CD14-positive monocyte (primary cell): ENCODE measurements at regions not wholly inside any gene's neighbourhood (a gene's known extent, or its start where the extent isn't known, plus 50 kb on each side); places are given as distances from the start of the nearest gene placed in this dataset.
"Not testable (repeated sequence)": the region's sequence is repeated elsewhere in the genome, so short reads cannot be mapped to it uniquely, and the experiment has no call there.

ENCODE experiments used
- DNase-seq, 3 donors: peaks; one replicate each; pipeline ENCODE4 v3.0.0-alpha.2; 2011 to 2022
- H2AFZ ChIP-seq: 2 replicates; pipeline ENCODE4 v1.6.0; 2012; ENCODE audit warnings: mild to moderate bottlenecking, low read depth, low read length, inconsistent platforms; ENCODE audit not compliant: insufficient read depth, poor library complexity, severe bottlenecking
- H3K27ac ChIP-seq, 2 donors: 1 replicate in 1 of 2; 2 replicates in 1 of 2; pipeline ENCODE4 v1.5.1; 2012 to 2013; ENCODE audit warnings: low read length in 2 of 2, control low read depth in 1 of 2, inconsistent platforms in 1 of 2, low read depth in 1 of 2, mild to moderate bottlenecking in 1 of 2
- H3K27me3 ChIP-seq, 2 donors: one replicate each; pipeline versions ENCODE4 v1.6.0 to v1.6.1; 2011 to 2013; ENCODE audit warnings: low read length in 2 of 2; ENCODE audit not compliant: control insufficient read depth in 2 of 2, insufficient read depth in 2 of 2
- H3K36me3 ChIP-seq, 2 donors: replicated peaks in 1 of 2; 1 replicate in 1 of 2; 2 replicates in 1 of 2; pipeline versions ENCODE4 v1.5.1 to v1.6.1; 2012 to 2013; ENCODE audit warnings: low read length in 2 of 2, control low read depth in 1 of 2, inconsistent platforms in 1 of 2, mild to moderate bottlenecking in 1 of 2; ENCODE audit not compliant: insufficient read depth in 2 of 2, control insufficient read depth in 1 of 2
- H3K4me1 ChIP-seq, 2 donors: 1 replicate in 1 of 2; 2 replicates in 1 of 2; pipeline versions ENCODE4 v1.5.1 to v1.6.1; 2012 to 2013; ENCODE audit warnings: low read length in 2 of 2, control low read depth in 1 of 2, inconsistent platforms in 1 of 2, mild to moderate bottlenecking in 1 of 2, moderate library complexity in 1 of 2; ENCODE audit not compliant: insufficient read depth in 2 of 2, control insufficient read depth in 1 of 2
- H3K4me2 ChIP-seq: replicated peaks from 2 replicates; pipeline ENCODE3; 2012; ENCODE audit warnings: low read length, moderate library complexity, mild to moderate bottlenecking; ENCODE audit not compliant: poor library complexity, severe bottlenecking; ENCODE audit errors: extremely low read depth
- H3K4me3 ChIP-seq, 3 experiments: fragments of 200-600 bp in 1 of 3; sonication (generic) in 1 of 3; replicated peaks in 1 of 3; 1 replicate in 2 of 3; 2 replicates in 1 of 3; pipeline ENCODE4 v1.5.1; 2011 to 2013; ENCODE audit warnings: low read length in 3 of 3, mild to moderate bottlenecking in 3 of 3, control low read depth in 2 of 3, low read depth in 2 of 3, inconsistent platforms in 1 of 3, moderate library complexity in 1 of 3
- H3K79me2 ChIP-seq: 2 replicates; pipeline ENCODE4 v1.6.0; 2012; ENCODE audit warnings: mild to moderate bottlenecking, control low read depth, inconsistent platforms, low read length, moderate library complexity; ENCODE audit not compliant: insufficient read depth
- H3K9ac ChIP-seq: 2 replicates; pipeline ENCODE4 v1.6.0; 2017; ENCODE audit warnings: low read length, mild to moderate bottlenecking; ENCODE audit not compliant: insufficient read depth, poor library complexity, severe bottlenecking
- H3K9me3 ChIP-seq, 2 donors: replicated peaks in 1 of 2; 1 replicate in 1 of 2; 2 replicates in 1 of 2; pipeline versions ENCODE4 v1.5.1 to v1.6.1; 2012 to 2013; ENCODE audit warnings: low read length in 2 of 2, control low read depth in 1 of 2; ENCODE audit not compliant: control insufficient read depth in 1 of 2, insufficient read depth in 1 of 2
- H4K20me1 ChIP-seq: 2 replicates; pipeline ENCODE4 v1.6.0; 2012; ENCODE audit warnings: mild to moderate bottlenecking, low read length, control low read depth, moderate library complexity; ENCODE audit not compliant: insufficient read depth
- H3K27ac Mint-ChIP-seq, 7 donors: one replicate each; pipeline ENCODE4 v1.8.0; 2020; ENCODE audit warnings: mild to moderate bottlenecking in 7 of 7, mixed read lengths in 7 of 7, moderate library complexity in 6 of 7, inconsistent platforms in 2 of 7
- H3K27me3 Mint-ChIP-seq, 3 donors: one replicate each; pipeline ENCODE4 v1.8.0; 2021 to 2022; ENCODE audit warnings: low read depth in 3 of 3, mild to moderate bottlenecking in 3 of 3, mixed read lengths in 3 of 3, moderate library complexity in 3 of 3, inconsistent platforms in 1 of 3
- H3K36me3 Mint-ChIP-seq, 2 donors: one replicate each; pipeline ENCODE4 v1.8.0; 2020; ENCODE audit warnings: mixed read lengths in 2 of 2, inconsistent platforms in 1 of 2, mild to moderate bottlenecking in 1 of 2
- H3K4me1 Mint-ChIP-seq: one replicate; pipeline ENCODE4 v1.8.0; 2020; ENCODE audit warnings: mild to moderate bottlenecking, mixed read lengths
- H3K4me3 Mint-ChIP-seq, 2 donors: one replicate each; pipeline ENCODE4 v1.8.0; 2020; ENCODE audit warnings: mild to moderate bottlenecking in 2 of 2, mixed read lengths in 2 of 2, moderate library complexity in 1 of 2
- H3K9me3 Mint-ChIP-seq, 7 donors: one replicate each; pipeline ENCODE4 v1.8.0; 2020 to 2022; ENCODE audit warnings: mixed read lengths in 7 of 7, mild to moderate bottlenecking in 6 of 7, moderate library complexity in 6 of 7, inconsistent platforms in 2 of 7
- WGBS: methylation state at CpG from one replicate; pipeline ENCODE4 v1.1.5; 2013; ENCODE audit warnings: missing lambda C conversion rate; ENCODE audit not compliant: insufficient coverage; 5-methylcytosine and 5-hydroxymethylcytosine counted together
- intact Hi-C, 2 donors: fragments of 100-400 bp; cut with micrococcal nuclease; formaldehyde crosslinking; loops; one replicate each; pipeline versions ENCODE4 v1.15.0 to v1.15.1; 2023
- TF ChIP-seq, protein P1 (sequence below): fragments of 200-600 bp; IDR thresholded peaks from one replicate; pipeline ENCODE4 v1.8.0; 2022; ENCODE audit warnings: antibody characterized with exemption, mild to moderate bottlenecking

- no peak overlapping the region for H3K27ac Mint-ChIP-seq
- H3K27me3 ChIP-seq: no peaks in the 10 kb centered on the region
- H3K4me3 ChIP-seq: no peak overlapping the region
- no peak overlapping the region for H3K4me3 Mint-ChIP-seq
- H3K9ac ChIP-seq: no peak overlapping the region
- H3K4me2 ChIP-seq: no peak overlapping the region
- TF ChIP-seq, protein P1, sequence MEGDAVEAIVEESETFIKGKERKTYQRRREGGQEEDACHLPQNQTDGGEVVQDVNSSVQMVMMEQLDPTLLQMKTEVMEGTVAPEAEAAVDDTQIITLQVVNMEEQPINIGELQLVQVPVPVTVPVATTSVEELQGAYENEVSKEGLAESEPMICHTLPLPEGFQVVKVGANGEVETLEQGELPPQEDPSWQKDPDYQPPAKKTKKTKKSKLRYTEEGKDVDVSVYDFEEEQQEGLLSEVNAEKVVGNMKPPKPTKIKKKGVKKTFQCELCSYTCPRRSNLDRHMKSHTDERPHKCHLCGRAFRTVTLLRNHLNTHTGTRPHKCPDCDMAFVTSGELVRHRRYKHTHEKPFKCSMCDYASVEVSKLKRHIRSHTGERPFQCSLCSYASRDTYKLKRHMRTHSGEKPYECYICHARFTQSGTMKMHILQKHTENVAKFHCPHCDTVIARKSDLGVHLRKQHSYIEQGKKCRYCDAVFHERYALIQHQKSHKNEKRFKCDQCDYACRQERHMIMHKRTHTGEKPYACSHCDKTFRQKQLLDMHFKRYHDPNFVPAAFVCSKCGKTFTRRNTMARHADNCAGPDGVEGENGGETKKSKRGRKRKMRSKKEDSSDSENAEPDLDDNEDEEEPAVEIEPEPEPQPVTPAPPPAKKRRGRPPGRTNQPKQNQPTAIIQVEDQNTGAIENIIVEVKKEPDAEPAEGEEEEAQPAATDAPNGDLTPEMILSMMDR: no peak
- peaks cover 20 to 34% of the 10 kb centered on the region in 2 donors for H3K9me3 ChIP-seq
- no peaks in the 10 kb centered on the region for H4K20me1 ChIP-seq
- DNase-seq: no peak
- intact Hi-C loops: no loop called here
- H3K79me2 ChIP-seq: no peaks in the 10 kb centered on the region
- H2AFZ ChIP-seq: no peak overlapping the region
- H3K27me3 Mint-ChIP-seq: peaks cover 0 to 4% (median 0%) of the 10 kb centered on the region in 3 donors
- no peak overlapping the region for H3K27ac ChIP-seq
- WGBS: 78% methylated on average over 1 of the region's 4 CpGs
- no peaks in the 10 kb centered on the region for H3K36me3 Mint-ChIP-seq
- no peaks in the 10 kb centered on the region for H3K4me1 ChIP-seq
- no peaks in the 10 kb centered on the region for H3K4me1 Mint-ChIP-seq
- no peaks in the 10 kb centered on the region for H3K36me3 ChIP-seq
- peaks cover 3 to 23% (median 11%) of the 10 kb centered on the region in 7 donors for H3K9me3 Mint-ChIP-seq
Measured at GRCh38 chr15:24784506-24784905, 108.9 kb downstream of the NPAP1 start.

DNA sequence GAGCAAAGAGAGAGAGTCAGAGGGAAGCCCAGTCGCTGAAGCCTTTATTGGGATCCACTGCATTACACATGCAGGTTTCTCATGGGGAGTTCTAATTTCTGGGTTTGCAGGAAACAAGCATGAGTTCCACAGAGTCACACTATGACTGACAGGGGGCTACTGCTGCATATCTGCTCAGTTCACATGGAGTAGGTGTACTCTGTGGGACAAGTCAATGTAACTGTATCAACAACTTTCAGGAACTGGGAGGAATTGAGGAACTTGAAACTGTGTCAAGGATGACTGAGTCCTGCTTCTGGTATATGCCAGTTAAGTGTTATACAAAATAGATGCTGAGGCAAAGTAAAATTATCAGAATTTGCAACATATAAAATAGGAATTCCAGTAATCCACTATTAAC is 110.8 kb downstream of the NPAP1 start:
- H3K36me3 Mint-ChIP-seq: no peaks in the 10 kb centered on the region
- Histone ChIP-seq H3K4me3 (no peak overlapping the region), H3K9ac (no peak overlapping the region), H3K27me3 (no peaks in the 10 kb centered on the region), H3K27ac (no peak overlapping the region), H3K4me2 (no peak overlapping the region), H3K9me3 (peaks cover 21 to 44% of the 10 kb centered on the region in 2 donors), H3K36me3 (no peaks in the 10 kb centered on the region), H4K20me1 (no peaks in the 10 kb centered on the region), H3K4me1 (no peaks in the 10 kb centered on the region), H2AFZ (no peak overlapping the region), H3K79me2 (no peaks in the 10 kb centered on the region)
- no peaks in the 10 kb centered on the region for H3K4me1 Mint-ChIP-seq
- no peak for DNase-seq
- no peak overlapping the region for H3K27ac Mint-ChIP-seq
- 60% methylated on average over 1 of the region's 1 CpG for WGBS
- TF ChIP-seq, protein P1: no peak
- peaks cover 0 to 4% (median 0%) of the 10 kb centered on the region in 3 donors for H3K27me3 Mint-ChIP-seq
- H3K4me3 Mint-ChIP-seq: no peak overlapping the region
- intact Hi-C loops: no loop called here
- H3K9me3 Mint-ChIP-seq: peaks cover 3 to 24% (median 15%) of the 10 kb centered on the region in 7 donors

GRCh38 chr15:24802624-24803023 is 127.0 kb downstream of the NPAP1 start:
- H3K4me2 ChIP-seq, H3K36me3 Mint-ChIP-seq, H3K27ac ChIP-seq, H3K27me3 ChIP-seq, intact Hi-C loops, H3K79me2 ChIP-seq, H4K20me1 ChIP-seq, DNase-seq, H3K4me3 ChIP-seq, H3K4me3 Mint-ChIP-seq, H3K4me1 Mint-ChIP-seq, H2AFZ ChIP-seq, H3K27me3 Mint-ChIP-seq, H3K4me1 ChIP-seq, H3K27ac Mint-ChIP-seq, H3K9ac ChIP-seq, H3K36me3 ChIP-seq: not testable (repeated sequence)
- WGBS: 95% methylated on average over 3 of the region's 6 CpGs
- peaks cover 40 to 64% of the 10 kb centered on the region in 2 donors for H3K9me3 ChIP-seq
- peaks cover 21 to 55% (median 32%) of the 10 kb centered on the region in 7 donors for H3K9me3 Mint-ChIP-seq
